ENCODE measurements at regions not wholly inside any gene's neighbourhood (a gene's known extent, or its start where the extent isn't known, plus 50 kb on each side); places are given as distances from the start of the nearest gene placed in this dataset.

DNA sequence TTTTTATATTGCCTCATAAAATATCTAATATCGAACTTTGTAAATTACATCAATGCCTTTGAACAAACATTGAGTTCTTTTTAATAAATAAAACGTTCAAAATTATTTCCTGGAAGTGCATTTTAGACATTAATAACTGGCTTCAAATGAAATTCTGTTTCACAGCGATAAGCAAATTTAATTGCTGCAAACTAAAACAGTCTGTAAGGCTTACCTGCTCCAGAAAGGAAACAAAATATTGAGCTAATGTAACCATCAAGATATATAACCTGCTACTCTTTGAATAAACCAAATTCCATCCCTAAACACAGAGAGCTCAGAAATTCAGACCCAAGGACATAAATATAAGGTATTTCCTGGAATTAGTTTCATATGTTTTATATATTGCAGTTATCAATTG lies 651.3 kb downstream of the MED13L start:
- CTCF ChIA-PET (ENCODE audit: partially characterized antibody), result interaction anchor here (1.3 kb wide), 1 partner anchor 23 kb away, joined by 3 read pairs; no protein-coding TSS in a partner anchor
- Histone ChIP-seq H4K20me1 (replicated peaks in 1 of 2; ENCODE audit: control insufficient read depth in 1 of 2, insufficient read depth in 2 of 2, low read length in 2 of 2) (no peaks in the 10 kb centered on the region), H3K36me3 (ENCODE audit: control insufficient read depth in 2 of 4, insufficient read depth in 4 of 4, low read length in 3 of 4) (no peaks in the 10 kb centered on the region), H3K18ac (ENCODE audit: extremely low read depth, low read length) (no peak overlapping the region), H2BK5ac (ENCODE audit: low read depth, low read length) (no peak overlapping the region), H2BK20ac (ENCODE audit: low read length) (no peak overlapping the region), H3K9ac (replicated peaks in 1 of 4; ENCODE audit: extremely low read depth in 1 of 4, low read depth in 3 of 4, low read length in 3 of 4) (no peak overlapping the region), H2AFZ (ENCODE audit: low read length) (no peak overlapping the region), H2BK120ac (replicated peaks; ENCODE audit: low read depth, low read length) (no peak overlapping the region), H3K4me2 (ENCODE audit: insufficient read depth in 1 of 2, low read depth in 2 of 2, low read length in 2 of 2) (no peak overlapping the region), H4K5ac (ENCODE audit: insufficient read length, low read depth, low read length) (no peak overlapping the region), H4K91ac (replicated peaks; ENCODE audit: insufficient read length, low read length) (no peak overlapping the region), H3K27ac (ENCODE audit: low read depth, low read length) (no peak overlapping the region), H3K23me2 (ENCODE audit: low read depth, low read length) (peaks cover 2% of the 10 kb centered on the region; the same call in 1 of the 2 replicates), H3K9me3 (ENCODE audit: insufficient read depth in 2 of 2, low read depth in 1 of 2, low read length in 1 of 2) (peaks cover 3 to 8% of the 10 kb centered on the region in 2 experiments; a peak in 3 of 4 replicates), H4K8ac (ENCODE audit: extremely low read depth, insufficient read depth, low read length) (no peak overlapping the region), H3K4me3 (ENCODE audit: extremely low read depth in 1 of 4, insufficient read depth in 2 of 4, low read depth in 3 of 4, low read length in 4 of 4) (no peak overlapping the region), H3K14ac (ENCODE audit: insufficient read length) (no peak overlapping the region), H3K56ac (replicated peaks; ENCODE audit: insufficient read length, low read depth, low read length) (no peak overlapping the region), H3K4ac (replicated peaks; ENCODE audit: insufficient read length, low read depth, low read length) (no peak overlapping the region), H3K27me3 (replicated peaks in 1 of 4; ENCODE audit: control insufficient read depth in 3 of 4, extremely low read depth in 1 of 4, insufficient read depth in 3 of 4, low read length in 3 of 4) (no peaks in the 10 kb centered on the region; a peak in 1 of 7 replicates), H2BK12ac (ENCODE audit: low read depth, low read length) (no peak overlapping the region), H2AK5ac (ENCODE audit: low read depth, low read length) (no peak overlapping the region), H3K23ac (ENCODE audit: insufficient read length) (no peak overlapping the region), H3K79me1 (ENCODE audit: low read depth, low read length) (no peaks in the 10 kb centered on the region), H3K79me2 (ENCODE audit: control insufficient read depth in 1 of 2, insufficient read depth in 2 of 2, low read length in 2 of 2) (no peaks in the 10 kb centered on the region), H2BK15ac (ENCODE audit: low read length) (no peak overlapping the region), H3K4me1 (replicated peaks in 1 of 4; ENCODE audit: control insufficient read depth in 3 of 4, insufficient read depth in 4 of 4, low read length in 3 of 4) (peaks cover 0 to 3% (median 1%) of the 10 kb centered on the region in 4 experiments; a peak in 4 of 7 replicates)
- 85% methylated on average over 3 of the region's 3 CpGs; no CpG with 5 or more reads in 1 of the 2 experiments for WGBS, 2 experiments (ENCODE audit: extremely low coverage in 1 of 2, insufficient coverage in 1 of 2, insufficient read length in 1 of 2, insufficient replicate concordance in 2 of 2, low coverage in 1 of 2, low lambda C conversion rate in 2 of 2, missing lambda C conversion rate in 1 of 2)
- no peak for FAIRE-seq
- DNase-seq (ENCODE audit: low read depth in 1 of 2, low spot score in 2 of 2), result no peak
- POLR2A ChIA-PET (ENCODE audit: partially characterized antibody), result no interaction called here
- TF ChIP-seq HDAC2 (IDR thresholded peaks at IDR 0.05; ENCODE audit: borderline replicate concordance in 1 of 2, low read depth in 2 of 2, low read length in 2 of 2) (no peak), SIX5 (IDR thresholded peaks at IDR 0.05; ENCODE audit: low read depth, low read length) (no peak), NANOG (IDR thresholded peaks at IDR 0.05; ENCODE audit: insufficient read depth, low read depth, low read length, poor library complexity, severe bottlenecking) (no peak)

Measured in H1 (cell line).